ENCODE measurements at regions not wholly inside any gene's neighbourhood (a gene's known extent, or its start where the extent isn't known, plus 50 kb on each side); places are given as distances from the start of the nearest gene placed in this dataset.

DNA sequence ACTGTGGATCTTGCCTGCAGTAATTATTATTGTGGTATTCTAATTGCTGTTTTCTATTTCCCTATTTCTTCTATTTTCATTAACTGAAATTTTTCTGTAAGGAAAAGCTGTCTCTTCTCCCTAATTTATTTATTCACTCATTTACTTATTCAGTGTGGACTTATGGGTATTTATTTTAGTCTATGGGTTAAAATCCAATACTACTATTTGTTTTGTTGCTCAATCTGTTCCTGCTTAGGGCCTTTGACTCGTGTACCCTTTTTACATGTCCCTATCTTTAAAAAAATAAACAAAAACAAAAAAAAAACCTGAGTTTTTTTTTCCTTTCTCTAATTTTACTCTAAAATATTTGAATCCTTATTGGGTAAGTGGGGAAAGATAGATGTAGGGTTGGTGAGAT lies 166.2 kb upstream of the IVNS1ABP start:
- Histone ChIP-seq H3K36me3 (no peaks in the 10 kb centered on the region), H3K27ac (peak overlapping the region in 1 of 4 donors; percentile 31), H3K27me3 (no peaks in the 10 kb centered on the region), H3K4me1 (no peaks in the 10 kb centered on the region), H3K9me3 (no peaks in the 10 kb centered on the region), H3K4me3 (no peak overlapping the region)
- DNase-seq: no peak
- intact Hi-C loops (cut with DNase I): no loop called here
- TF ChIP-seq POLR2AphosphoS5 (IDR thresholded peaks at IDR 0.05): no peak
- TF ChIP-seq, protein P1, sequence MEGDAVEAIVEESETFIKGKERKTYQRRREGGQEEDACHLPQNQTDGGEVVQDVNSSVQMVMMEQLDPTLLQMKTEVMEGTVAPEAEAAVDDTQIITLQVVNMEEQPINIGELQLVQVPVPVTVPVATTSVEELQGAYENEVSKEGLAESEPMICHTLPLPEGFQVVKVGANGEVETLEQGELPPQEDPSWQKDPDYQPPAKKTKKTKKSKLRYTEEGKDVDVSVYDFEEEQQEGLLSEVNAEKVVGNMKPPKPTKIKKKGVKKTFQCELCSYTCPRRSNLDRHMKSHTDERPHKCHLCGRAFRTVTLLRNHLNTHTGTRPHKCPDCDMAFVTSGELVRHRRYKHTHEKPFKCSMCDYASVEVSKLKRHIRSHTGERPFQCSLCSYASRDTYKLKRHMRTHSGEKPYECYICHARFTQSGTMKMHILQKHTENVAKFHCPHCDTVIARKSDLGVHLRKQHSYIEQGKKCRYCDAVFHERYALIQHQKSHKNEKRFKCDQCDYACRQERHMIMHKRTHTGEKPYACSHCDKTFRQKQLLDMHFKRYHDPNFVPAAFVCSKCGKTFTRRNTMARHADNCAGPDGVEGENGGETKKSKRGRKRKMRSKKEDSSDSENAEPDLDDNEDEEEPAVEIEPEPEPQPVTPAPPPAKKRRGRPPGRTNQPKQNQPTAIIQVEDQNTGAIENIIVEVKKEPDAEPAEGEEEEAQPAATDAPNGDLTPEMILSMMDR (IDR thresholded peaks at IDR 0.05): no peak
- 32 to 78% methylated on average over 1 of the region's 1 CpG for WGBS, 2 donors

DNA sequence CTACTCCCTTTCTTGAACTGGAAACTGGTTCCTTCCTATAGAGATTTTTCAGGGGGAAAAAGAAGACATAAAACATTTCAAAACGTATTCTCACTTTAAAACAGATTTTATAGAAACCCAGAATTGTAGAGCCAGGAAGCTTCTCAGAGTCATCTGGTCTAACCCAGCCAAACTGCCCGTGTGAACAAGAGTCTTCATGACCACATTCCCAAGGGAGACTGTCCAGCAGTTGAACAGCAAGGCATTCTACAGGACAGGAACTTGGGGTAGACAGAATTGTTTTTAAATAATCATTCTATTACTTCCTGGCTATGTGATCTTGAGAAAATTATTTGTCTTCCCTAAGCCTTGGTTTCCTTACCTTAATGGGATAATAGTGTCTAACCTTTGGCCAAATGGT lies 163.5 kb upstream of the IVNS1ABP start:
- Histone ChIP-seq H3K36me3 (no peaks in the 10 kb centered on the region), H3K27ac (no peak overlapping the region), H3K9me3 (no peaks in the 10 kb centered on the region), H3K27me3 (no peaks in the 10 kb centered on the region), H3K4me1 (no peaks in the 10 kb centered on the region), H3K4me3 (no peak overlapping the region)
- TF ChIP-seq EP300 (IDR thresholded peaks at IDR 0.05) (no peak), POLR2AphosphoS5 (IDR thresholded peaks at IDR 0.05) (no peak), POLR2A (IDR thresholded peaks at IDR 0.05) (no peak)
- TF ChIP-seq, protein P1 (IDR thresholded peaks at IDR 0.05): no peak
- intact Hi-C loops (cut with DNase I): no loop called here
- no peak for DNase-seq
- 66 to 73% methylated on average over 2 of the region's 2 CpGs for WGBS, 2 donors

DNA sequence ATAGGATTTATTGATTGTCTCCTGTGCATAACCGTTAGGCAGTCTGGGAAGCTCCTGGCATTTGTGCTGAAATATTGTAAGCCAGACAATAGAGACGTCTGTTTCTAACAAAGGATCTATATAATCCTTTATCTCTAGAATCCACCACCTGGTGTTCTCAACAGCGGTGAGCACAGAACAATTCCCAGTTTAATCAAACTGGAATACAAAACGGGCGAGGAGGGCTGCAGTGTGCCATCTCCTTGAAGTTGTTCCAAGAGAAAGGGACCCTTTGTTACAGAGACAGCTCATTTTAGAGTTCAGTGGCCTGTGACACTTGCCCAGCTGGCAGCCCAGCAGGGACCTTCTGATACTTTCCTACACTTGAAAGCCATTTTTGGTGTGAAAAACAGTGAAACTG lies 162.8 kb upstream of the IVNS1ABP start:
- H3K4me1 ChIP-seq: no peaks in the 10 kb centered on the region
- intact Hi-C loops (cut with DNase I): no loop called here
- TF ChIP-seq, protein P1 (IDR thresholded peaks at IDR 0.05): no peak
- TF ChIP-seq POLR2A (IDR thresholded peaks at IDR 0.05) (no peak), POLR2AphosphoS5 (IDR thresholded peaks at IDR 0.05) (no peak), EP300 (IDR thresholded peaks at IDR 0.05) (no peak)
- WGBS, 2 donors: 18 to 70% methylated on average over 5 of the region's 5 CpGs
- no peaks in the 10 kb centered on the region for H3K27me3 ChIP-seq
- H3K36me3 ChIP-seq: no peaks in the 10 kb centered on the region
- no peak overlapping the region for H3K4me3 ChIP-seq
- no peak overlapping the region for H3K27ac ChIP-seq
- no peak for DNase-seq
- H3K9me3 ChIP-seq: no peaks in the 10 kb centered on the region

DNA sequence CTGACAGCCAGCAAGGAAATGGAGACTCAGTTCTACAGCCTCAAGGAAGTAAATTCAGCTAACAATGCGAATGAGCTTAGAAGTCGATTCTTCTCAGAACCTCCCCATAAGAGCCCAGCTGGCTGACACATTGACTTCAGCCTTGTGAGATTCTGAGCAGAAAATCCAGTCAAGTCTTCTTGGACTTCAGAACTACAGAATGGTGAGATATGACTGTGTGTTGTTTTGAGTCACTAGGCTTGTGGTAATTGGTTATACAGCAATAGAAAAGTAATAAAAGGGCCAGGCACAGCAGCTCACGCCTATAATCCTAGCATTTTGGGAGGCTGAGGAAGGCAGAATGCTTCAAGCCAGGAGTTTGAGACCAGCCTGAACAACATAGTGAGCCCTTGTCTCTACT lies 161.8 kb upstream of the IVNS1ABP start:
- Histone ChIP-seq H3K4me1 (no peaks in the 10 kb centered on the region), H3K27me3 (no peaks in the 10 kb centered on the region), H3K27ac (no peak overlapping the region), H3K36me3 (no peaks in the 10 kb centered on the region), H3K4me3 (no peak overlapping the region), H3K9me3 (no peaks in the 10 kb centered on the region)
- TF ChIP-seq EP300 (IDR thresholded peaks at IDR 0.05) (no peak), POLR2AphosphoS5 (IDR thresholded peaks at IDR 0.05) (no peak), POLR2A (IDR thresholded peaks at IDR 0.05) (no peak)
- TF ChIP-seq, protein P1 (IDR thresholded peaks at IDR 0.05): no peak
- WGBS, 2 donors: 24 to 79% methylated on average over 3 of the region's 3 CpGs
- DNase-seq: no peak
- intact Hi-C loops (cut with DNase I): no loop called here

Data from sigmoid colon (tissue), 6 donors.